GM21529 (cell line): ENCODE measurements at regions not wholly inside any gene's neighbourhood (a gene's known extent, or its start where the extent isn't known, plus 50 kb on each side); places are given as distances from the start of the nearest gene placed in this dataset.
A peak's percentile ranks its signal among the peaks of the same experiment; 100 is the strongest.
"Not testable (repeated sequence)": the region's sequence is repeated elsewhere in the genome, so short reads cannot be mapped to it uniquely, and the experiment has no call there.

Experiments used
- ATAC-seq: cut with Tn5 transposase; IDR thresholded peaks from one replicate; pipeline ENCODE4 v1.9.1; 2021; ENCODE audit not compliant: unreplicated experiment

- no peak for ATAC-seq
These were observed 432.3 kb upstream of the SOX5 start for GRCh38 chr12:24381790-24382189.

DNA sequence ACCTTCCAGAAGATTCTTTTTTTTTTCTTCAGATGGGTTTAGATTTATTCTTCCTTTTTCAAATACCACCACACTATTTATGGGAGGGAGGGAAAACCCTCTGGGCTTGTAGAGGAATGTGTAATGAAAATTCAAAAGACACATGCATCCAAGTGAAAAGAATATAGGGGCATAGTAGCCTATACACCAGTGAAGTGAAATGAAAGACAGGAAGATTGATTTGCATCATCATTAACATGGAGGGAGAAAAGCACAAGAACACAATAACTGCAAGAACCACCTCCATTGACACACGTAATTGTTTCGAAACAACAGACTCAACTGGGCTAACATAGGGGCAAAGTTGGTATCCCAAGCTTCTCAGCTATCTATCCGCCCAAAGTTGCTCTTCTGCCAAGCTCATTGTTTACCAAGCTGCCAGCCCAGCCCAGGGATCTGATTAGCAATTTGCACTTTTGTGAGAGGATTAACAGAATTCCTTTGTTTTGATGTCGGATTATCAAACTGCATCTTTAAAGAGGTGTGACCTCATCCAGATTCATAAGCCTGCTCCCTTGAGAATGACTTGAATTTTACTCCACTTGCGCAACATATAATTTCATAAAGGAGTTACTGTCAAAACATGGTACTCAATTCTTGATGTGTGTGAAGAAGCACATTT is 430.5 kb upstream of the SOX5 start:
- ATAC-seq: no peak

DNA sequence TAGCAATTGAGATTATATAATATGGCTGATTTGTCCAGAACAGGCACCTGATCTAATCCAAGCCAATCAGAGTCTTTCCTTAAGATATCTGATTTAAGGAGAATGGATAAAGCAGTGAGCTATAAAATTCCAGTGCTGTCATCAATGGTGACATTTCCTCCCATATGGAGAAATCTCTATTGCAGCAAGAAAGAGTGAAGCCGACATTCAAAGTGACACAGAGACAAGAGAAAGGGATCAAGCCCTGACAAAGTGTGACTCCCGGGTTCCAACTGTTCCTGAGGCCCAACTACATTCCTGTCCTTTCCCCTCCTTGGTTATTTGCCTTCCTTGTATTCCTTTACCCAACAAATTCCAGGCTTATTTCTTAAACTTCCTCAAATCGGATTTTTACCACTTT is 430.0 kb upstream of the SOX5 start:
- ATAC-seq: no peak

- ATAC-seq: peak; percentile 81
These were observed 429.3 kb upstream of the SOX5 start for GRCh38 chr12:24378548-24379407.

DNA sequence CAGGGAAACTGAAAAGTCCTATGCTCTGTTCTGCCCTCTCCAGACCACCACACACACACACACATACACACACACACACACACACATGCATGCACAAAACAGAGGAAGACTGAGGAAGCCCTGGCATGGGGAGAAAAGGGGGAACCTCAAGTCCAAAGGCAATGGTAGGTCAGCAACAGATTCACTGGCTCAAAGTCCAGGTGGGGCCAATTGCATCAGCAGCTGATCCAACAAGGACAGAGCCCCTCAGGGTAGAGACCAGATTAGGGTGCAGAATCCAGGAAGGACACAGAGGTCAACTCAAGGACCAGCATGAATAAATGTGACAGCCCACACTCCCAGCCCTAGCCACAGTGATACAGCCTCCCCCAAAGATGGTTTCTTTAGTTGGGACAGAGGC is 425.0 kb upstream of the SOX5 start:
- no peak for ATAC-seq

DNA sequence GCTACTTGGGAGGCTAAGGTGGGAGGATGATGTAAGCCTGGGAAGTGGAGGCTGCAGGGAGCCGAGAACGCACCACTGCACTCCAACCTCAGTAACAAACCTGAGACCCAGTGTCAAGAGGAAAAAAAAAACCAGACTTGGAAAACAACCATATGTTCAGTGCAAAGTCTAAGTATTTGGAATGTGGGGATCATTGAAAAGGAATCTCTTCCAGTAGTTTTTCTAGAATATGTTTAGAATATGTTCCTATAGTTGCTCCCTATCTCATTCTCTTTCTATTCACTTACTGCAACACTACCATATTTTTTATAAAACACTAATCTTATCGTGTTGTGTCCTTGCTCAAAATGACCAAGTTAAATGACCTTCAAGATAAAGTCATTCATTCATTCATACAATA is 423.5 kb upstream of the SOX5 start:
- ATAC-seq: no peak

DNA sequence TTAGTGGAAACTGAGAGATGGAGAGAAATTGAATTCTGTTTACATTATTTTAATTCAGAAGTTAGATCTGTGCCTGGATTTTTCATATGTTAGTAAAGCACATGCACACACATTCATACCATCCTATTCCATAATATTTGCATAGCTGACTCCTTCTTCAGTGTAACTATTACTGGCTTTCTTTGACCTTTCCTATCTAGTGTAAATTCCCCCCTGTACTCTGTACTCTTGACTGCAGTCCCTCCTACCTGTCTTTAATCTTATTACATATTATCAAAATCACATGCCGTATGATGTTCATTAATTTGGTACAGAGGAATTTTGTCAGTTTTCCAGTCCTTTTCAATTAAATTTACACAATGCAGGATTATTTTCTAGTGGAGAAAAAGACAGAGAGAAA is 417.0 kb upstream of the SOX5 start:
- ATAC-seq: no peak

DNA sequence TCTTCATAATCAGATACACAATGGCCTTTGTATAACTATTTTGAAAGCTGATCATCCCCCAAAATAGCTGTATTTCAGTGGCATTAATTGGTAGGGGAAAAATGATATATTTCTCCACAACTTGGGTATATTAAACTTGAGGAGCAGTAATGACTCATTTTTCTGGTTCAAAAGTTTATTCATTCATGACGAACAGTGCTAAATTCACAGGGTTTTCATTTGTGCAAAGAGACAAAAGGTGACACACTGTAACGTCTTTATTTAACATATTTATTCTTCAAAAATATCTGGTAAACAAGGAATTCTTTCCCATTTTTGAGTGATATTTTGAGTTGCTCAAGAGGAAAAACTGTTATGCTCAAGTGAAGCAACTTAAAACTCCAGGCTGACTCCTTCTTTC is 415.5 kb upstream of the SOX5 start:
- ATAC-seq: no peak

DNA sequence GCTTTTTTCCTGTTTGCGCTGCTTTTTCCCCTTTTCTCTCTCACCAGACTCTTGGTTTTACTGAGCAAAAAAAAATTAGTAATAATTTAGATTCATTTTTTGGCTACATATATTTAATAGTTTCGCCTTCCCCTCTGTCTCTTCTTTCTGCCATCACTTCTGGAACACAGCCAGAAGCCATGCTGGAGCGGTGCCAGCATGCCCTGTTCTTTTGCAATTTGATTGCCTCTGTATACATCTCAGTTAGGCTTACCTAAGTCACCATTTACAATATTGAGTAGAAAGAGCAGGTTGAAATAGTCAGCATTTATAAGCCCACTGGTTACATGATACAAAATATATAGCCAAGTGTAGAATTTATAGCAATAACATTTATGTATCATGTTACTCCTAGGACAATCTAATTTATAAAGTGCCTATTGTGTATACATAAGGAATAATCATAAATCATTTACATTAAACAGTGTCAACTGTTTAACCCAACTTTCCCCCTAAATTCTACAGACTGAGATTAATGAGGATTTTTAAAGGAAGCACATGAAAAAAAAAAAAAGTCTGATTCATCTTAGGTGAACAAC is 413.8 kb upstream of the SOX5 start:
- ATAC-seq: no peak

DNA sequence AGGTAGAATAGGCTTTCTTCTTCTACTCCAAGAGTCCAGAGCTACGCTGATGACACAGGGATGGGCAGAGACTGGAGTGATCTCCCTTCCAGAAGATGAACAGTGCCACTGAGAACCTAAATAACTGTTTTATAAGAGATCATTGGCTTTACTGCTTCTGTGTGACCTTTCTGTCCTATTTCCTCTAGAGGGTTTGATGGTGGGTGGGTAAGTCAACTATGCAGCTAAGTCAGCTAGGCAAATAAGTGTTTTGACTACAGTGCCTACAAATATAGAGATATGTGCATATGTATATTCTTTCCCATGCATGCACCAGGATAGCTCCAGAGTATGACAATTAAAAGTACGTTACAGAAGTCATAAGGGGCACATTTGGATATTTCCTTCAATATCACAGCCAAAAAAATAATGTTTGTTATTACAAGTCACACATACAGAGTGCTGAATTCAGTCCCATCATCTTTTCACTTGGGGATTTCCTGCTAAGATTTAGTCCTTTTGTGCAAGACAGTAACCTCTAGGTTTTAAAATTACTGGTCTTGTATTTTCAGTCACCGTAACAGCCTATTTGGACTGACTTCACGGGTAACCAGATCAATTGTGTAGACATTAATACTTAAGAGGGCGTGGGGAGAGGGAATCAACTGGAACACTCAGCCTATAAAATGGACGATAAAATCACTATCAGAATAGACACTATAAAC is 412.6 kb upstream of the SOX5 start:
- no peak for ATAC-seq

GRCh38 chr12:24360907-24361306 is 411.4 kb upstream of the SOX5 start:
- ATAC-seq: peak; percentile 76

DNA sequence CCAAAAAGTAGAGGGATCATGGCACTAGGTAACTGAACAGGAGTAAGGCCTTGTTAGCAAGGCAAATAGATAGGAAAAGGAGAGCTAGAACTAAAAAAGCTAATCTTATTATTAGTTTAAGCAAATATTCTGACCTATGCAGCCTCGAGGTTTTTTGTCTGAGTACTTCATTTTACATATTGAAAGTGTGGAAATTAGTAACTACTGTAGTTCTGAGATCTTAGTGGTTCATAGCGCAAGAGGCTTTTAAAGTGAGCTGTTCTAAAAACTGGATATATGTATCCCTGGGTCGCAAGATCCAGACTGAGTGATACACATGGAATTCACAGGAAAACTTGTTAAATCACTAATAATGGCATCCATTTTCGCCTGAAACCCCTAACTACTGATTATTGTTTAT is 411.0 kb upstream of the SOX5 start:
- peak; percentile 53 for ATAC-seq

GRCh38 chr12:24360057-24360456 is 410.6 kb upstream of the SOX5 start:
- ATAC-seq: no peak

GRCh38 chr12:24359418-24359817 is 409.9 kb upstream of the SOX5 start:
- ATAC-seq: no peak

DNA sequence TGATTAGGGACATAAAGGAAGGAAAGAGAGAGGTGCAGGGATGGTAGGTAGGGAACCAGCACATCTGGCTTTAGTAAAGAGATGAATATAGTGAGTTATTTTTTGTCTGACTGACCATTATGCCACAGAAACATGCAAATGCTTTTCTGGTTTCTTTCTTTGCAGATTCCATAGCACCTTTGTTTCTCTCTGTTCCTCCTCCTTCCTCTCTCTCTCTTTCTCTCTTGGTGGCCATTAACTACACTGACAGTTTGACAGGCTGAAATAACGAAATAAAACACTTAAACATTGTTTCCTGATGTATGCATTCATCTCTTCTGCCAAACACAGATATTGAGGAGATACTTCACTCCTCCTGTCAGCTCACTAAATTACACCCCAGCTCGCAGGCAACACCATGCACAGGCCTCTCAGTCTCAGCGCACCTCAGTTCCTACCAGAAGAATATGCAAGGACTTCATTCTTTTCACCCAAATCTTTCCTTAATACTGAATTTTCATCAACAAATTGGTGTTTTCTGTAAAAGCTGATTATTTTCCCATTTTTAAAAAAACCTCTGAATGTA is 406.9 kb upstream of the SOX5 start:
- ATAC-seq: peak; percentile 67

GRCh38 chr12:24352363-24352762 is 402.9 kb upstream of the SOX5 start:
- no peak for ATAC-seq

GRCh38 chr12:24349051-24349799 is 399.8 kb upstream of the SOX5 start:
- ATAC-seq: no peak

GRCh38 chr12:24348180-24348579 is 398.7 kb upstream of the SOX5 start:
- ATAC-seq: not testable (repeated sequence)

GRCh38 chr12:24328261-24328660 is 378.8 kb upstream of the SOX5 start:
- ATAC-seq: no peak

DNA sequence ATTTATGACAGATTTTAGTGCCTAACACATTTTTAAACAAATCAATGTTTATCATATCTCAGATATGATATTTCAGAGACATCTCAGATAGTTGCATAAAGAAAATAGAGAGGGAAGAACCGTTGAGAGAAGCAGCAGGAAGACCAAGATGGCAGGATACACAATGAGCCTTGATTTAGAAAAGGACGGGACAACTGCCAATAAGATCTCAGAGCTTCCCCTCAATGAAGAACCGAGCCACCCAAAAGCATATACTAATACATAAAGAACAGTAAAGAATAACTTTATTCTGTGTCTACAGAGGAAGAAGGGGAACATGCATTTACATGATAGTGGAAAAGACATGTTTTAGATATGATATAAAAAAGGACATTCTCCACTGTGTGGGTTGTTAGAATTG is 375.9 kb upstream of the SOX5 start:
- no peak for ATAC-seq
